Liver (tissue), 3 donors: ENCODE measurements at regions not wholly inside any gene's neighbourhood (a gene's known extent, or its start where the extent isn't known, plus 50 kb on each side); places are given as distances from the start of the nearest gene placed in this dataset.

Source experiments
- EGR1 ChIP-seq, 2 donors: IDR thresholded peaks; 2 replicates each; pipeline ENCODE4 v1.6.1; 2016 to 2018; ENCODE audit warnings: antibody characterized with exemption in 2 of 2, low read depth in 2 of 2
- FOXA1 ChIP-seq: IDR thresholded peaks from 2 replicates; pipeline ENCODE4 v1.6.1; 2016; ENCODE audit warnings: antibody characterized with exemption
- FOXA2 ChIP-seq: IDR thresholded peaks from 2 replicates; pipeline ENCODE4 v1.6.1; 2016; ENCODE audit warnings: antibody characterized with exemption
- GABPA ChIP-seq, 2 donors: IDR thresholded peaks in 1 of 2; conservative IDR thresholded peaks in 1 of 2; 2 replicates each; pipeline ENCODE4 v1.6.1; 2016; ENCODE audit warnings: antibody characterized with exemption in 2 of 2, mild to moderate bottlenecking in 1 of 2, moderate library complexity in 1 of 2
- HNF4G ChIP-seq: IDR thresholded peaks from 2 replicates; pipeline ENCODE4 v1.6.1; 2016; ENCODE audit warnings: antibody characterized with exemption
- RAD21 ChIP-seq, 2 donors: IDR thresholded peaks; 2 replicates each; pipeline ENCODE4 v1.6.1; 2016; ENCODE audit warnings: antibody characterized with exemption in 2 of 2, mild to moderate bottlenecking in 2 of 2
- SP1 ChIP-seq: IDR thresholded peaks from 2 replicates; pipeline ENCODE4 v1.6.1; 2018; ENCODE audit warnings: antibody characterized with exemption, mild to moderate bottlenecking
- TAF1 ChIP-seq: conservative IDR thresholded peaks from 2 replicates; pipeline ENCODE4 v1.6.1; 2016; ENCODE audit warnings: antibody characterized with exemption, mild to moderate bottlenecking
- YY1 ChIP-seq: IDR thresholded peaks from 2 replicates; pipeline ENCODE4 v1.6.1; 2016; ENCODE audit warnings: antibody characterized with exemption, mild to moderate bottlenecking
- TF ChIP-seq, protein P1 (sequence below): fragments of 150-350 bp; IDR thresholded peaks from 2 replicates; pipeline ENCODE4 v1.5.1; 2017; ENCODE audit warnings: improper control_type of control experiment, low read depth, low read length; ENCODE audit not compliant: missing input control
- TF ChIP-seq, protein P2 (sequence below): IDR thresholded peaks from 2 replicates; pipeline ENCODE4 v1.6.1; 2016; ENCODE audit warnings: antibody characterized with exemption
- TF ChIP-seq, protein P3 (sequence below): IDR thresholded peaks from 2 replicates; pipeline ENCODE4 v1.6.1; 2016; ENCODE audit warnings: antibody characterized with exemption, mild to moderate bottlenecking
- TF ChIP-seq, protein P4 (sequence below): IDR thresholded peaks from 2 replicates; pipeline ENCODE4 v1.6.1; 2016; ENCODE audit warnings: antibody characterized with exemption
- donor health status: healthy.
- donor health status: healthy.

DNA sequence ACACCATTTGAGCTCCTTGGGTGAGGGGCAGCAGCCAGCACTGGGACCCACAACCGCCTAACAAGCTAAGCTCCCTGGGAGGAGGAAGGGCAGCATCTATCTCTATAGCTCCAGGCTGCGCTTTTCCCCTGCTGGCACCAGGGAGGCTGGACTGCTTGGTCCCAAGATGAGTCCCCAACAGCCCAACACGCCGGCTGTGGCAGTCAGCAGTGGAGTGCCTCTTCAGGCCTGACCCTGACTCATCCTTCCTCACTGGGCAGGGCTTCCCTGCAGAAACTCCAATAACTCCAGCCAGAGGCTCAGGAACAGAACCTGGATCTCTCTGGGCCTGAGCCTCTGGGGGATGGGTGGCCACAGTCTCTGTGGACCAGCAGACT lies 113.7 kb upstream of the ADAMTS16 start:
- TF ChIP-seq FOXA1 (no peak), RAD21 (IDR thresholded peaks at IDR 0.05) (no peak), GABPA (IDR thresholded peaks at IDR 0.05 in 1 of 2, conservative IDR thresholded peaks at IDR 0.05 in 1 of 2) (no peak), EGR1 (IDR thresholded peaks at IDR 0.05; ENCODE audit: low read depth in 2 of 2) (no peak), SP1 (no peak), YY1 (no peak), TAF1 (no peak), HNF4G (no peak), FOXA2 (no peak)
- TF ChIP-seq, protein P1, sequence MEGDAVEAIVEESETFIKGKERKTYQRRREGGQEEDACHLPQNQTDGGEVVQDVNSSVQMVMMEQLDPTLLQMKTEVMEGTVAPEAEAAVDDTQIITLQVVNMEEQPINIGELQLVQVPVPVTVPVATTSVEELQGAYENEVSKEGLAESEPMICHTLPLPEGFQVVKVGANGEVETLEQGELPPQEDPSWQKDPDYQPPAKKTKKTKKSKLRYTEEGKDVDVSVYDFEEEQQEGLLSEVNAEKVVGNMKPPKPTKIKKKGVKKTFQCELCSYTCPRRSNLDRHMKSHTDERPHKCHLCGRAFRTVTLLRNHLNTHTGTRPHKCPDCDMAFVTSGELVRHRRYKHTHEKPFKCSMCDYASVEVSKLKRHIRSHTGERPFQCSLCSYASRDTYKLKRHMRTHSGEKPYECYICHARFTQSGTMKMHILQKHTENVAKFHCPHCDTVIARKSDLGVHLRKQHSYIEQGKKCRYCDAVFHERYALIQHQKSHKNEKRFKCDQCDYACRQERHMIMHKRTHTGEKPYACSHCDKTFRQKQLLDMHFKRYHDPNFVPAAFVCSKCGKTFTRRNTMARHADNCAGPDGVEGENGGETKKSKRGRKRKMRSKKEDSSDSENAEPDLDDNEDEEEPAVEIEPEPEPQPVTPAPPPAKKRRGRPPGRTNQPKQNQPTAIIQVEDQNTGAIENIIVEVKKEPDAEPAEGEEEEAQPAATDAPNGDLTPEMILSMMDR: no peak
- TF ChIP-seq, protein P2, sequence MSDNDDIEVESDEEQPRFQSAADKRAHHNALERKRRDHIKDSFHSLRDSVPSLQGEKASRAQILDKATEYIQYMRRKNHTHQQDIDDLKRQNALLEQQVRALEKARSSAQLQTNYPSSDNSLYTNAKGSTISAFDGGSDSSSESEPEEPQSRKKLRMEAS: no peak
- TF ChIP-seq, protein P3, sequence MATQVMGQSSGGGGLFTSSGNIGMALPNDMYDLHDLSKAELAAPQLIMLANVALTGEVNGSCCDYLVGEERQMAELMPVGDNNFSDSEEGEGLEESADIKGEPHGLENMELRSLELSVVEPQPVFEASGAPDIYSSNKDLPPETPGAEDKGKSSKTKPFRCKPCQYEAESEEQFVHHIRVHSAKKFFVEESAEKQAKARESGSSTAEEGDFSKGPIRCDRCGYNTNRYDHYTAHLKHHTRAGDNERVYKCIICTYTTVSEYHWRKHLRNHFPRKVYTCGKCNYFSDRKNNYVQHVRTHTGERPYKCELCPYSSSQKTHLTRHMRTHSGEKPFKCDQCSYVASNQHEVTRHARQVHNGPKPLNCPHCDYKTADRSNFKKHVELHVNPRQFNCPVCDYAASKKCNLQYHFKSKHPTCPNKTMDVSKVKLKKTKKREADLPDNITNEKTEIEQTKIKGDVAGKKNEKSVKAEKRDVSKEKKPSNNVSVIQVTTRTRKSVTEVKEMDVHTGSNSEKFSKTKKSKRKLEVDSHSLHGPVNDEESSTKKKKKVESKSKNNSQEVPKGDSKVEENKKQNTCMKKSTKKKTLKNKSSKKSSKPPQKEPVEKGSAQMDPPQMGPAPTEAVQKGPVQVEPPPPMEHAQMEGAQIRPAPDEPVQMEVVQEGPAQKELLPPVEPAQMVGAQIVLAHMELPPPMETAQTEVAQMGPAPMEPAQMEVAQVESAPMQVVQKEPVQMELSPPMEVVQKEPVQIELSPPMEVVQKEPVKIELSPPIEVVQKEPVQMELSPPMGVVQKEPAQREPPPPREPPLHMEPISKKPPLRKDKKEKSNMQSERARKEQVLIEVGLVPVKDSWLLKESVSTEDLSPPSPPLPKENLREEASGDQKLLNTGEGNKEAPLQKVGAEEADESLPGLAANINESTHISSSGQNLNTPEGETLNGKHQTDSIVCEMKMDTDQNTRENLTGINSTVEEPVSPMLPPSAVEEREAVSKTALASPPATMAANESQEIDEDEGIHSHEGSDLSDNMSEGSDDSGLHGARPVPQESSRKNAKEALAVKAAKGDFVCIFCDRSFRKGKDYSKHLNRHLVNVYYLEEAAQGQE: no peak
- TF ChIP-seq, protein P4, sequence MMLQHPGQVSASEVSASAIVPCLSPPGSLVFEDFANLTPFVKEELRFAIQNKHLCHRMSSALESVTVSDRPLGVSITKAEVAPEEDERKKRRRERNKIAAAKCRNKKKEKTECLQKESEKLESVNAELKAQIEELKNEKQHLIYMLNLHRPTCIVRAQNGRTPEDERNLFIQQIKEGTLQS: no peak
